ES-I3 (cell line): ENCODE measurements at regions not wholly inside any gene's neighbourhood (a gene's known extent, or its start where the extent isn't known, plus 50 kb on each side); places are given as distances from the start of the nearest gene placed in this dataset.

ENCODE experiments used
- H3K36me3 ChIP-seq: 2 replicates; pipeline ENCODE4 v1.6.1; 2013; ENCODE audit warnings: mild to moderate bottlenecking, low read length, control low read depth, moderate library complexity; ENCODE audit not compliant: insufficient read depth
- H3K4me1 ChIP-seq: 2 replicates; pipeline ENCODE4 v1.6.1; 2013; ENCODE audit warnings: mild to moderate bottlenecking, control low read depth, low read length; ENCODE audit not compliant: insufficient read depth
- H3K9ac ChIP-seq: 2 replicates; pipeline ENCODE4 v1.6.1; 2013; ENCODE audit warnings: low read depth, mild to moderate bottlenecking, low read length, moderate library complexity
- H3K9me3 ChIP-seq: 2 replicates; pipeline ENCODE4 v1.6.1; 2013; ENCODE audit warnings: mild to moderate bottlenecking, low read length, moderate library complexity; ENCODE audit not compliant: control insufficient read depth, insufficient read depth

DNA sequence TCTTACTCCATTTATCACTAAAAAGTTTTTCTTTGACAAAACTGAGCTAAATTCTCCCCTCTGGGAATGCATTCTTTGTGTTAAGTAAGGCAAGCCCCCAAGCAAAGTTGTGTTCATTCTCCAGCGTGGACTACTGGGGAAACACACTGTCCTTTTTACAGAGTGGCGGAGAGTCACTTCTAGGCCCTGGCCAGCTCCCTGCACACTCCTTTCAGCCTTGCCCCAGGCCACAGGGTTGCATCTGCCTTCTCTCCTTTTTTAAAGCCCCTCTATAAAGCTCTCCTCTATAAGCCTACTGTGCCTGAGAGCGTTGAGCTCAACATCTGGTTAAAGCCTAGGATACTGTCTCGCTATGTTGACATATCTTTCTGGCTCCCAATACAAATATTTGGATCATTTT lies 803.4 kb downstream of the PCDH17 start:
- no peaks in the 10 kb centered on the region for H3K4me1 ChIP-seq
- peaks cover 2% of the 10 kb centered on the region; the same call in 1 of the 2 replicates for H3K9me3 ChIP-seq
- H3K36me3 ChIP-seq: no peaks in the 10 kb centered on the region
- no peak overlapping the region for H3K9ac ChIP-seq

DNA sequence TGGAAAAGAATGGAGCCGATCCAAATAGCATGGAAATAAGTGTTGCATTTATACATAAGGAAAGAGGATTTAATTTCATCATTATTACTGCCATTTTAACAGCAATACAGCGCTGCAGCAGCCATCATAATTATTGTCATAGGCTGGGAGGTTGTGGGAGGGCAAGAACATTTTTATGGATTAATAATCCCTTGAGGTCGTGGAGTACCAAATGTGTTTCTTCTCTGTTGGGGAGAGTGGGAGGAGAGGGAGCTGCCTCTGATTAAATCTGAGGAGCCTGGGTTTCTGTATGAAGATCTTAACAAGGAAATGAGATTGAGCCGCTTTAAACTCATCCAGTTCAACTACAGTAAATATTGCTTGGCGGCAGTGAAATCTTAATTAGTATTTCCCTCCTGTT lies 805.9 kb downstream of the PCDH17 start:
- H3K9ac ChIP-seq: no peak overlapping the region
- H3K9me3 ChIP-seq: no peaks in the 10 kb centered on the region
- H3K36me3 ChIP-seq: no peaks in the 10 kb centered on the region
- H3K4me1 ChIP-seq: no peaks in the 10 kb centered on the region

DNA sequence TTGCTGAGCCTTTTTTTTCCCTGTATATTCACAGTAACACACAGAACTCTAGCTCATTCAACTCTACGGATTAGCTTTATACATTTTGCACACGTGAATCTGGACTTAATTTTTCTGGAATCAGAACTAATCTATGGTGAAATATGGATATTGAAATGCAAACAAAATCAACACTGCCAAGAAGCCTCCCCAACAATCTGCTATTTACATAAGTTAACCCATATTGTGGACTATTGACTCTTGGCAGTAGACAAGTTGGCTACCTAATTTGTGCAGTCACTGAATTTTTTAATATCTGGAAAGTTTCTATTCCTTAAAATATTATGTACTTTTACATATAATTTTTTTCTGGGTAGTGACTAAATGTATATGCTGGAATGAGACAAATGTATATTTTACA lies 815.4 kb downstream of the PCDH17 start:
- Histone ChIP-seq H3K36me3 (no peaks in the 10 kb centered on the region), H3K9ac (no peak overlapping the region), H3K4me1 (no peaks in the 10 kb centered on the region), H3K9me3 (no peaks in the 10 kb centered on the region)

DNA sequence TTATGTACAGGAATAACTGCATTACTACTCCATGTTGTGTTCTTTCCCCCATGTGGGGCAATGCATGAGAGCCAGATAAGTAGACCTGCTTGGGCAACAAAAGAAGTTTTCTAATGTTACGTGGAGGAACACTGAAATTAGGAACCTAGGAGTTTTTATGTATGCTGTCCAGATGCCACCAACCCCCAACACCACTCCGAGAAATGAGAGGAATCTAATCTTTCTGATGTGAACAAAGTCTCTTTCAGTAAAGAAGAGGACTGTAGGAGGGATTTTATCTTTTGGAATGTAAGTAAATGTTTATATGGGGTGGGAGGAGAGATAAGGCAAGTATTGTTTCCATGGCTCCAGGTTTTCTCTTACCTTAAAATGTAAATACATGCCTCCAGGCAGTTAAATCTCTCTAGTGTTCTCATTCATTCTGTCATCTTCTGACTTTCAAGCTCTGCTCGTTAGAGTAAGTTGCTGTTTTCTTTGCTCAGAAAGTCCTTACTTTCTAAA lies 820.6 kb downstream of the PCDH17 start:
- Histone ChIP-seq H3K36me3 (no peaks in the 10 kb centered on the region), H3K9me3 (peaks cover 6% of the 10 kb centered on the region), H3K4me1 (no peaks in the 10 kb centered on the region), H3K9ac (no peak overlapping the region)

DNA sequence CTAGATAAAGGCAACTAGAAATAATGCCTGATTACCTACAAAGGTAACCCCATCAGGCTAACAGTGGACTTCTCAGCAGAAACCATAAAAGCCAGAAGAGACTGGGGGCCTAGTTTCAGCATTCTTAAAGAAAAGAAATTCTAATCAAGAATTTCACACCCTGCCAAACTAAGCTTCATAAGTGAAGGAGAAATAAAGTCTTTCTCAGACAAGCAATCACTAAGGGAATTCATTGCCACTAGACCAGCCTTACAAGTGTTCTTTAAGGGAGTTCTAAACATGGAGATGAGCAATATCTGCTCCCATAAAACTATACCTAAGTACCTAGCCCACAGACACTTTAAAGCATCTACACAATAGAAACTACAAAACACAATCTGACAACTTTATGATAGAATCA lies 823.5 kb downstream of the PCDH17 start:
- Histone ChIP-seq H3K36me3 (no peaks in the 10 kb centered on the region), H3K4me1 (no peaks in the 10 kb centered on the region), H3K9me3 (peaks cover 6% of the 10 kb centered on the region), H3K9ac (no peak overlapping the region)

DNA sequence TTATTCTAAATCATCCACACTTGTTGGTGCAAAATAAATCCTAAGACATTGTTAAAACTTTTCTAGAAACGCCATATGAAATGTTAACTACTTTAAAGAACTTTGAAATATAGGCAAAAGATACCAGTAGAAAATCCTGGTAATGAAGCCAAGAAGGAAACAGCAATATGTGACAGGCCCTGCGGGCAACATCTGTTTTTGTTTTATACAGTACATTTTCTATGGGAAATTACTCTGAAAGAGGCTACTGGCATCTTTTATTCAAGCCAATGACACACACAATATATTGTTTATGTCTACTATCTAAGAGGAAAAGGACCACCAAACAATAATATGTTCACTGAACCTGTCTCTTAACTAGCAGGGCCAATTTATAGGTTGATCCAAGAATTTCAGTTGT lies 829.7 kb downstream of the PCDH17 start:
- no peaks in the 10 kb centered on the region for H3K9me3 ChIP-seq
- no peak overlapping the region for H3K9ac ChIP-seq
- H3K36me3 ChIP-seq: no peaks in the 10 kb centered on the region
- no peaks in the 10 kb centered on the region for H3K4me1 ChIP-seq

DNA sequence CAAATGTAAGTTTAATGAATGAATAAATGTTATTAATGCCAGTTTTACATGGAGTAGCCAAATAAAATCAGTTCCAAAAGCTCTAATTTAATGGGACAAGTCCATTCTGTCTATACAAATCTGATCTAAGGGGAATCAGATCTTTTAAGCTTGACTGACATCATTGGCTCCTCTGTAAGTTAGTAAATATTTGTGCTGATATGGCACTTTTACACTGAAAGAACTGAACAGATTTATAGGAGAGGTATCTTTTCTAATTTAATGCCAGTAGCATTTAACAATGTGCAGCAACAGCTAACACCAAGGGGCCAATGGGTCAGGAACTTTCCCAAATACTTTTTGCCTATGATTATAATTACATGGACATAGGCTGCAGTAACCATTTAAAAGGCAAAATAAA lies 832.3 kb downstream of the PCDH17 start:
- Histone ChIP-seq H3K9me3 (no peaks in the 10 kb centered on the region), H3K4me1 (no peaks in the 10 kb centered on the region), H3K9ac (no peak overlapping the region), H3K36me3 (no peaks in the 10 kb centered on the region; the same call in 1 of the 2 replicates)

DNA sequence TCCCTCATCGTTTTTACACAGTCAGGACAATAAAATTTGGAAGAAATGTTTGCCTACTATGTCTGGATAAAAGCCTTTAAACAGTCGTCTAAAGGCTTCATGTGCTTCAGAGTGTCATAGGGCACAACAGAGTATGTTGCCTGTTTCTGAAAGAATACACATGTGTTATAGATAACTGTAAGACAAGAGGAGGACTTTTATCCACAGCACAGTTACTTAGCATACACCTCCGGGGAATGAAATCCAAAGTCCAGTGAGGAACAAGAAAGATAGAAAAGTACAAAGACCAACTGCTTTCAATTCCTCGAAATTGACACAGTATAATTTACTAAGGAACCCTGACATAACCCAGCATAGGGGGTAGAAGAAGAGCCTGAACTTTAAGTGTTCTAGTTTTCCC lies 835.6 kb downstream of the PCDH17 start:
- H3K9ac ChIP-seq: no peak overlapping the region
- no peaks in the 10 kb centered on the region; the same call in 1 of the 2 replicates for H3K36me3 ChIP-seq
- H3K4me1 ChIP-seq: no peaks in the 10 kb centered on the region
- H3K9me3 ChIP-seq: no peaks in the 10 kb centered on the region

DNA sequence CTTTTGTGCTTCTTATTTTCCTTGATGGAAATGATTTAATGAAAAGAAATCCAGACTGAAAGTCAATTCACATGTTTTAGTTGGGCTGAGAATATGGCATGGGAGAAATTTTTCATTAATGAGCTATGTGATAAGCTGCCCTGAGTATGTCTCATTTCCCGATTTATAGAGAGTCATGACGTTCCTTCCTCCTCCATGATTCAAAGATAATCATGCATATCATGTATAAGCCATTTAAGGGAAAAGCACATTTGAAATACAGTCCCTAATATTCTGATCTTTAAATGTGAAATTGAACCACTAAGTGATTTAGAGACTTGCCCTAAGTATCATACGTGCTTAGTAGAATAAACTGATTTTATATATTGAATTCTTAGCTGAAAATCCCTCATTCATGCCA lies 840.9 kb downstream of the PCDH17 start:
- Histone ChIP-seq H3K36me3 (no peaks in the 10 kb centered on the region), H3K4me1 (no peaks in the 10 kb centered on the region), H3K9me3 (no peaks in the 10 kb centered on the region), H3K9ac (no peak overlapping the region)

DNA sequence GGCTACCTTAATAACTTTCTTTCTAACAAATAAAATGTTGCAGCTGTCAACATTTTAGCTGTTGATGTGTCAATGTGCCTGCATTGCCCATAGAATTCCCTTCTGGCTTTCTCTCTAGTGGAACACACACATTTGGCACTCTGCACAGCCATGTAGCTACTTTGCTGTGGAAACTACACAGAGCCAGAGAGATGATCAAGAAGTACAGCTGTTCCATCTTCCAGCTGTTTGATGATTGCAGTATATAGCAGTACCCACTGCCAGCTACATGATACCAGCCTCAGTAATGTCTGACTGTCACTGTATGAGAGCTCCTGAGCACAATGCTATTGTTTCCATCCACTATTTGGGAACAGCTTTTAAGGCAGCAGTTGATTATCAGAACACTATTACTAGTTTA lies 843.0 kb downstream of the PCDH17 start:
- no peak overlapping the region for H3K9ac ChIP-seq
- no peaks in the 10 kb centered on the region for H3K36me3 ChIP-seq
- H3K9me3 ChIP-seq: no peaks in the 10 kb centered on the region
- no peaks in the 10 kb centered on the region for H3K4me1 ChIP-seq

DNA sequence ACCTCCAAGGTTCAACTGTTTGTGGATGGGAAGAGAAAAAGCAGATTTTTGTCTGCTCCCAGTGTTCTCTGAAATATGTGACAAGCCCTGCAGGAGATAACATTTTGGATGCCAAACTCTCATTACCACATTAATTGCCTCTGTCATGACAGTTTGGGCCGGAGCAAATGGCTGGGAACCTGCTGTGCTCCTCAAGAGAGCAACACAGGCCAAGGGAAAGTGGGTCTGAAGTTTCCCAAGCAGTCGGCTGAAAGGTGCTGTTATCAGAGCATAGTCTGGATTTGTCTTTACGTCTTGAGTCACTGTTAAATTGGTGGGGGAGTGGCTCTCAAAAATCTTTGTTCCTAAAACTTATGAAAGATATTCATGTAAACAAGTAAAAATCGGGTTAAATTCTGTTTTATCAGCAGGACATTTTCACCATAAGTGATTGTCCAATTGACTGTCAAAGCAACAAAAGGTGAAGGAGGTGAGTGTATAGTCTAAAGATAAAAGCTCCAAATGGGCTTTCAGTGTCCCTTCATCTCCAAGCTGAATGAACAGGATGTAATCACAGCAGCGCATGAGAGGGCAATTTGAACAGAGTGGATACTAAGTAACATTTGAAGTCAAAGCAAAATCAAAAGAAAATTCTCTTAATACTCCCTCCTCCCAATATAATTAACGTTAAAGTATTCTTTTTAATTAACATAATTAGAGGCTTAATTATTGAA lies 844.8 kb downstream of the PCDH17 start:
- Histone ChIP-seq H3K9me3 (no peaks in the 10 kb centered on the region), H3K36me3 (no peaks in the 10 kb centered on the region), H3K4me1 (no peaks in the 10 kb centered on the region), H3K9ac (no peak overlapping the region)

DNA sequence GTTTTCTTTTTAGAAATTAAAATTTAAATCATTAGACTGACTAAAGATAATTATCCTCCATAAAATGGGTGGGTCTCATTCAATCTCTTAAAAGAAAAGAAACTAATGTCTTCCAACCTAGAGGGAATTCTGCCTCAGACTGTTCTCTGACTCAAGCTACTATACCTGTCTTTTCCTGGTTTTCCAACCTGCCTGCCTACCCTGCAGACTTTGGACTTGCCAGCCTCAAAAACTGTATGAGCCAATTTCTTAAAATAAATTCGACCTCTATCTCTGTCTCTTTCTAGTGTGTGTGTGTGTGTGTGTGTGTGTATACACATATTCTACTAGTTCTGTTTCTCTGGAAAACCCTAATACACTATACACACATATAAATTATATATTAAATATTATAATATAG lies 847.3 kb downstream of the PCDH17 start:
- H3K4me1 ChIP-seq: no peaks in the 10 kb centered on the region
- no peaks in the 10 kb centered on the region for H3K9me3 ChIP-seq

DNA sequence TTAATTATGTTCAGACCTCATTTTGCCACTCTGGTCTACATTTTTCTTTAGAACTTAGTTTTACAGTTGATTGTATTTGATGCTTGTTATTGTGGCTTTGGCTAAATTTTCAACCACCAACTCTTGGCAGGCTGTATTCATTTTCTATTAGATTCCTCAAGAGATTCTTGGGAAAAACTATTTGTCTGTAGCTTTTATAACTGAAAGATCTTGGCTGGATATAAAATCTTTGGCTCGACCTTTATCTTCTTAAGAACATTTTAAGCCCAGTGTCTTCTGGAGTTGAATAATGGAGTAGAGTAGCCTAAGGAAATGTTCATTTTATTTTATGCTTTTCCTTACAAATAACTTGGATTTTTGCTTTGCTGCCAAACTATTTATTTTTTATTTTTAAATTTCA lies 848.5 kb downstream of the PCDH17 start:
- no peaks in the 10 kb centered on the region for H3K9me3 ChIP-seq
- no peaks in the 10 kb centered on the region for H3K4me1 ChIP-seq

More for the DNA sequence above, 847.3 kb downstream of the PCDH17 start:
- no peaks in the 10 kb centered on the region for H3K36me3 ChIP-seq
- no peak overlapping the region for H3K9ac ChIP-seq

DNA sequence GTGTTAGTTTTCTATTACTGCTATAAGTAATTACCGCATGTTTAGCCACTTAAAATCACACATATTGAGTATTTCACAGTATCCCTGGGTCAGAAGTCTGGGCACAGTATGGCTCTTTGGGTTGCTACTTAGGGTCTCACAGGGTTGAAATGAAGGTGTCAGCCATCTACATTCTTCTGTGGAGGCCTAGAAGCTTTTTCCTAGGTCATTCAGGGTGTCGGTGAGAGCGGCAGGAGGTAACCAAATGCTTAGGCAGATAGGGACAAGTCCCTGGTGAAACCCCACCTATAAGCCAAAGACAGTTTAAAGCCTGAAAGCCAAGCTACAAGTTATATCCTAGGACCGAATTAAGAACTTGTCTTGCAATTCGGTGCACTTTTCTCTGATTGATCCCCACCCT lies 856.7 kb downstream of the PCDH17 start:
- Histone ChIP-seq H3K9me3 (no peaks in the 10 kb centered on the region), H3K9ac (no peak overlapping the region), H3K36me3 (no peaks in the 10 kb centered on the region), H3K4me1 (no peaks in the 10 kb centered on the region)

More for the DNA sequence above, 848.5 kb downstream of the PCDH17 start:
- Histone ChIP-seq H3K9ac (no peak overlapping the region), H3K36me3 (no peaks in the 10 kb centered on the region)

DNA sequence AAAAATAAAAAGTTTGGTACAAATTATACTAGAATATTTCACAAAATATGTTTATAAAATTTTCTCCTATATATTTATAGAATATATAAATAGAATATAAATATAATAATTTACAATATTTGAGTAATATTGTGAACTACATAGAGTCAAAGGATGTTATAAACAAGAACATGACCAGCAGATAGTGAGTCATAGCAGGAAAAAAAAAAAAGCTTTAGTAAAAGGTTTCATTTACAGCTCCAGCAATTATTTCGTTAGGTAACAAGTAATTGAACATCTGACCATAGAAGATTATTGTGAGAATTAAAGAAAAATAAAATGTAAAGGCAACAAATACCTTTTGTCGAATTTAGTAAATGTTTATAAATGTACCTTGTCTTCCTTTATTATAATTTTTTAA lies 864.1 kb downstream of the PCDH17 start:
- Histone ChIP-seq H3K4me1 (no peaks in the 10 kb centered on the region), H3K9ac (no peak overlapping the region), H3K9me3 (no peaks in the 10 kb centered on the region)

More for the DNA sequence above, 864.1 kb downstream of the PCDH17 start:
- no peaks in the 10 kb centered on the region for H3K36me3 ChIP-seq
